ENCODE measurements at regions not wholly inside any gene's neighbourhood (a gene's known extent, or its start where the extent isn't known, plus 50 kb on each side); places are given as distances from the start of the nearest gene placed in this dataset.

DNA sequence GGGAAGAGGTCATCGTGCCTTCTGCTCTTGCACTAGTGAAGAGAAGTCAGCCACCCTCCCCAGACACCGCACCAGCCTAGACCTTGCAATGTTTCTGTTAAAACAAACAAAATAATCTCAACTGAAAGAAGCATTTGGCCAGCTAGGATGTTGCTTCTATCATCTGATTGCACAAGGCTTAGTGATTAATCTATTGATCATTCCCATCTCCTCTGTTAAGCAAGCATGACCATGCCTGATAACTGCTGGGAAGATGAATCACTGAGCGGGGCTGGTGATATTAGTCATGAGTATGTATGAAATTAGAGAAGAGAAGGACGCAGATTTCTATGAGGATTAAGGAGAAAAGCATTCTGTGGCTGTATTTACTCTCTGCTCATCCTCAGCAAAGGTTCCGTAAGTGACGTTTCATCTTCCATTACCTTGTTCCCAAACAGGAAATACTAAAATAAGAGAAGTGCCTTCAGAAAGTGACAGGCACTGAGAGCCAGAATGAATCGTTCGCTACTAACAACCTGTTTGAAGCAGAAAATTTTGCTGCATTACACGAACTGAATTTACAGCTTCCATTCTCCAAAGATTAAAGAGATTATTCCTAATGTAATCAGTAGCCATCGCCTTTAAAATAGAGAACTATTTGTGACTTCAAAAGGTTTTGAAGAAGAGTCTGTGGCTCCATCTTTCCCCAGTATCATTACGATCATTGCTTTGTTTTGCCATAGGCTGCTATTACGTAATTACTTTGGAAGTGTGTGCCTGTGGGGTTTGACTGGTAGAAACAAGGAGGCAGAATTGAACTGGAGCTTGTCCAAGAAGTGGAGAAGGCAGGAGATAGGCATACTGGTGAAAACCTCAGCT, 219.1 kb downstream of the MED10 start:
- Histone ChIP-seq H3K9me3 (replicated peaks; ENCODE audit: control insufficient read depth, insufficient read depth, low read length) (no peaks in the 10 kb centered on the region), H3K9ac (replicated peaks; ENCODE audit: extremely low read depth, insufficient read depth, low read length) (no peak overlapping the region), H3K4me2 (ENCODE audit: insufficient read depth, low read length) (no peak overlapping the region), H3K4me3 (replicated peaks in 1 of 3; ENCODE audit: insufficient read depth in 1 of 3, low read depth in 1 of 3, low read length in 3 of 3) (no peak overlapping the region), H3K36me3 (ENCODE audit: control insufficient read depth in 2 of 2, extremely low read depth in 1 of 2, insufficient read depth in 2 of 2, low read length in 2 of 2) (no peaks in the 10 kb centered on the region), H3K9me1 (replicated peaks; ENCODE audit: control insufficient read depth, extremely low read depth, insufficient read depth, low read length) (no peaks in the 10 kb centered on the region), H4K20me1 (replicated peaks; ENCODE audit: control insufficient read depth, extremely low read depth, insufficient read depth, low read length) (no peaks in the 10 kb centered on the region), H3K27me3 (ENCODE audit: control insufficient read depth in 2 of 2, insufficient read depth in 2 of 2, low read length in 2 of 2) (no peaks in the 10 kb centered on the region), H2AFZ (ENCODE audit: low read depth, low read length) (no peak overlapping the region), H3K79me2 (ENCODE audit: control insufficient read depth, insufficient read depth, low read length) (no peaks in the 10 kb centered on the region), H3K27ac (ENCODE audit: insufficient read depth, low read depth, low read length) (no peak overlapping the region), H3K4me1 (ENCODE audit: control insufficient read depth, extremely low read depth, insufficient read depth, low read length) (no peaks in the 10 kb centered on the region)
- no TSS peak for BruUV-seq (replicated peaks)
- DNase-seq (ENCODE audit: low read depth, low spot score): no peak
- TF ChIP-seq, protein P1, sequence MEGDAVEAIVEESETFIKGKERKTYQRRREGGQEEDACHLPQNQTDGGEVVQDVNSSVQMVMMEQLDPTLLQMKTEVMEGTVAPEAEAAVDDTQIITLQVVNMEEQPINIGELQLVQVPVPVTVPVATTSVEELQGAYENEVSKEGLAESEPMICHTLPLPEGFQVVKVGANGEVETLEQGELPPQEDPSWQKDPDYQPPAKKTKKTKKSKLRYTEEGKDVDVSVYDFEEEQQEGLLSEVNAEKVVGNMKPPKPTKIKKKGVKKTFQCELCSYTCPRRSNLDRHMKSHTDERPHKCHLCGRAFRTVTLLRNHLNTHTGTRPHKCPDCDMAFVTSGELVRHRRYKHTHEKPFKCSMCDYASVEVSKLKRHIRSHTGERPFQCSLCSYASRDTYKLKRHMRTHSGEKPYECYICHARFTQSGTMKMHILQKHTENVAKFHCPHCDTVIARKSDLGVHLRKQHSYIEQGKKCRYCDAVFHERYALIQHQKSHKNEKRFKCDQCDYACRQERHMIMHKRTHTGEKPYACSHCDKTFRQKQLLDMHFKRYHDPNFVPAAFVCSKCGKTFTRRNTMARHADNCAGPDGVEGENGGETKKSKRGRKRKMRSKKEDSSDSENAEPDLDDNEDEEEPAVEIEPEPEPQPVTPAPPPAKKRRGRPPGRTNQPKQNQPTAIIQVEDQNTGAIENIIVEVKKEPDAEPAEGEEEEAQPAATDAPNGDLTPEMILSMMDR (IDR thresholded peaks at IDR 0.05; ENCODE audit: extremely low read depth in 1 of 2, insufficient read depth in 1 of 2, low read depth in 1 of 2, low read length in 2 of 2): no peak
- TF ChIP-seq MYC (IDR thresholded peaks at IDR 0.05; ENCODE audit: low read depth, low read length): no peak
- no peak for TF ChIP-seq JUN (IDR thresholded peaks at IDR 0.05; ENCODE audit: borderline replicate concordance, insufficient read depth, insufficient read length, low read depth)
- no peak for TF ChIP-seq GATA2 (IDR thresholded peaks at IDR 0.05; ENCODE audit: insufficient read depth, insufficient read length, low read depth, low read length)
- no peak for TF ChIP-seq POLR2A (IDR thresholded peaks at IDR 0.05; ENCODE audit: low read depth, low read length)
- TF ChIP-seq POLR2AphosphoS5 (IDR thresholded peaks at IDR 0.05; ENCODE audit: insufficient read depth, low read depth, low read length): no peak
- TF ChIP-seq, protein P2, sequence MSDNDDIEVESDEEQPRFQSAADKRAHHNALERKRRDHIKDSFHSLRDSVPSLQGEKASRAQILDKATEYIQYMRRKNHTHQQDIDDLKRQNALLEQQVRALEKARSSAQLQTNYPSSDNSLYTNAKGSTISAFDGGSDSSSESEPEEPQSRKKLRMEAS (IDR thresholded peaks at IDR 0.05; ENCODE audit: insufficient read depth, insufficient read length): no peak
- TF ChIP-seq FOS (IDR thresholded peaks at IDR 0.05; ENCODE audit: borderline replicate concordance, insufficient read depth, low read length): no peak
- TF ChIP-seq EZH2 (IDR thresholded peaks at IDR 0.05; ENCODE audit: borderline replicate concordance, low read depth, low read length, severe bottlenecking): no peak
- dilution Hi-C loops (cut with MboI; ENCODE audit: extremely low pct_ligation_motif_present, low sequenced_read_pairs): no loop called here
- FAIRE-seq: no peak
- intact Hi-C loops (cut with micrococcal nuclease): no loop called here
- CTCF ChIA-PET: no interaction called here
- POLR2A ChIA-PET: no interaction called here
